BJ (cell line): ENCODE measurements at regions not wholly inside any gene's neighbourhood (a gene's known extent, or its start where the extent isn't known, plus 50 kb on each side); places are given as distances from the start of the nearest gene placed in this dataset.

Source experiments
- CTCF ChIA-PET: fragments of 350-600 bp; formaldehyde crosslinking; extraction: SDS; loops from one replicate; lab custom pipeline; 2021; ENCODE audit warnings: antibody characterized with exemption, inconsistent platforms; lab: Yijun Ruan, JAX
- POLR2A ChIA-PET: fragments of 300-600 bp; sonication (Branson Sonifier 250); formaldehyde crosslinking; extraction: SDS; loops from one replicate; lab custom pipeline; 2021; ENCODE audit warnings: antibody characterized with exemption; lab: Charles Lee
- DNase-seq: peaks from one replicate; pipeline ENCODE4 v3.0.0-alpha.2; 2011; ENCODE audit warnings: low read depth
- H3K27me3 ChIP-seq: 2 replicates; pipeline ENCODE4 v1.6.0; 2011; ENCODE audit warnings: low read length; ENCODE audit not compliant: control insufficient read depth, insufficient read depth
- H3K36me3 ChIP-seq: 2 replicates; pipeline ENCODE4 v1.5.1; 2011; ENCODE audit warnings: low read length; ENCODE audit not compliant: control insufficient read depth, insufficient read depth
- H3K4me3 ChIP-seq: 2 replicates; pipeline ENCODE4 v1.5.1; 2011; ENCODE audit warnings: low read depth, mild to moderate bottlenecking, control low read depth, low read length
- TF ChIP-seq, protein P1 (sequence below): IDR thresholded peaks from 2 replicates; pipeline ENCODE4 v1.5.1; 2011; ENCODE audit warnings: low read depth, mild to moderate bottlenecking, control low read depth, inconsistent platforms, low read length, moderate library complexity; ENCODE audit not compliant: insufficient read depth

DNA sequence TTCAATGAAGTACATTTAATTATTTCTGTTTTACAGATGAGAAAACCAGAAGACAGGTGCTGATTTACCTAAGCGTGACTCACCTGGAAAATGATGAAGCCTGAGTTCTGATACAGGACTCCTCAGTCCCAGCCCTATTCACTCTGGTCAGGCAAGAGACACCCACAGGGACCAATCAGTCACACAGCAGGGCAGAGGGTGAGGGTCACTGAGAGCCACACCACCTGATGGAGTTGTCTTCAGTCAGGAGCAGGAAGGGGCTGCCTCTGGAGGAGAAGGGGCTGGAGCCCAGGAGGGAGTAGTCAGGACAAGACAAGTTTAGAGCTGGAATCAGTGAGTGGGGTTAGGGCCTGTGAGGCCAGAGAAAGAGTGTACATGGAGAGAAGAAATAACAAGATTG lies 251.2 kb upstream of the MOCS1 start:
- TF ChIP-seq, protein P1, sequence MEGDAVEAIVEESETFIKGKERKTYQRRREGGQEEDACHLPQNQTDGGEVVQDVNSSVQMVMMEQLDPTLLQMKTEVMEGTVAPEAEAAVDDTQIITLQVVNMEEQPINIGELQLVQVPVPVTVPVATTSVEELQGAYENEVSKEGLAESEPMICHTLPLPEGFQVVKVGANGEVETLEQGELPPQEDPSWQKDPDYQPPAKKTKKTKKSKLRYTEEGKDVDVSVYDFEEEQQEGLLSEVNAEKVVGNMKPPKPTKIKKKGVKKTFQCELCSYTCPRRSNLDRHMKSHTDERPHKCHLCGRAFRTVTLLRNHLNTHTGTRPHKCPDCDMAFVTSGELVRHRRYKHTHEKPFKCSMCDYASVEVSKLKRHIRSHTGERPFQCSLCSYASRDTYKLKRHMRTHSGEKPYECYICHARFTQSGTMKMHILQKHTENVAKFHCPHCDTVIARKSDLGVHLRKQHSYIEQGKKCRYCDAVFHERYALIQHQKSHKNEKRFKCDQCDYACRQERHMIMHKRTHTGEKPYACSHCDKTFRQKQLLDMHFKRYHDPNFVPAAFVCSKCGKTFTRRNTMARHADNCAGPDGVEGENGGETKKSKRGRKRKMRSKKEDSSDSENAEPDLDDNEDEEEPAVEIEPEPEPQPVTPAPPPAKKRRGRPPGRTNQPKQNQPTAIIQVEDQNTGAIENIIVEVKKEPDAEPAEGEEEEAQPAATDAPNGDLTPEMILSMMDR: no peak
- DNase-seq: no peak
- H3K36me3 ChIP-seq: no peaks in the 10 kb centered on the region
- POLR2A ChIA-PET: no interaction called here
- no peak overlapping the region for H3K4me3 ChIP-seq
- CTCF ChIA-PET: no interaction called here
- H3K27me3 ChIP-seq: no peaks in the 10 kb centered on the region

DNA sequence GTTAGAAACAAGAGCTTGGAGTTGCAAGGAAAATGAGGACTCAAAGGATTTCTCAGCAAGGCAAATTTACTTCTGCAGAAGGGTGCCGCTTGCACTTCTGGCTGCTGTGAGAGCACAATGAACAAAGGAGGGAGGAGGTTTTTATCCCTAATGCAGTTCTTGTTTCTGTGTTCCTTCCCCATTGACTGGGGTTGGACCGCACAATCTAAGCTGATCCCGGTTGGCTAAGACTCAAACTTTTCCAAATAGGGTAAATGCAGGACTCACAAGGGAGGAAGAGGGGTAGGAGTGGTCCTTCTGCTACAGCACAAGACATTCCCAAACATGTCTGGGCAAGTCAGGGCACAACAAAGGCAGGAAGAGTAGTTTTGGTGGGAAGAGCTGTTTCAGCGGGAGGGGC lies 249.6 kb upstream of the MOCS1 start:
- Histone ChIP-seq H3K27me3 (no peaks in the 10 kb centered on the region), H3K36me3 (no peaks in the 10 kb centered on the region), H3K4me3 (no peak overlapping the region)
- TF ChIP-seq, protein P1: no peak
- POLR2A ChIA-PET: no interaction called here
- DNase-seq: no peak
- CTCF ChIA-PET: no interaction called here

DNA sequence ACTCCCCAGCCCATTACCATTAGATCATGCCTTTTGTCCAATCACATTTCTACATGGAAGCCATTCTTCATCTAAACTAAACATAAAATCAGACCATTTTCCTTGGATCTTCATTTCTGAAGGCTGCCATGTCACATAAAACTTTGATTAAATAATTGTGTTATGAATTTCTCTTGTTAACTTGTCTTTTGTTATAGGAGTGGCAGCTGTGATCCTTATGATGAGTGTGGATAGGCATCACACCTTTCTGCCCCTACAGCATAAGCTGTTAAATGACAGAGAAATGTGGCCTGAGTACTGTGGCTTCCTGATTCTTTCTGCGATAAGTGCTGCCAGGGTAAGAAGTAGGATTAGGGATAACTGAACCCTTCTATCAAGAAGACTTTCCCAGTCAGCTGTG lies 247.1 kb upstream of the MOCS1 start:
- ChIA-PET POLR2A (no interaction called here), CTCF (no interaction called here)
- TF ChIP-seq, protein P1: no peak
- no peak for DNase-seq
- Histone ChIP-seq H3K4me3 (no peak overlapping the region), H3K36me3 (no peaks in the 10 kb centered on the region), H3K27me3 (no peaks in the 10 kb centered on the region)

DNA sequence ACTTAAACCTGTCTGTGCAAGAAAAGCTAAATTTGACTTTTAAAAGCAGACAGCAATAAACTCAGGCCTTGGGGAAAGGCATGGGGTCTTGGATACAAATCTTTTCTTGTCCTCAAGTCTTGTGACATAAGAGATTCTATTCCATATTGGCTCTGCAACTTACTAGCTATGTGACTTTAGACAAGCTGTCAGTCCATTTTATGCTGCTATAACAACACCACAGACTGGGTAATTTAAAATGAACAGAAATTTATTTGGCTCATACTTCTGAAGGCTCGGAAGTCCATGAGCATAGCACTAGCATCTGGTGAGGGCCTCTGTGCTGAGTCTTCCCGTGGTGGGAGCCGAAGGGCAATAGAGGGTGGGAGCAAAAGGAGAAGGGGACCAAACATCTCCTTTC lies 246.0 kb upstream of the MOCS1 start:
- H3K27me3 ChIP-seq: no peaks in the 10 kb centered on the region
- ChIA-PET POLR2A (no interaction called here), CTCF (no interaction called here)
- no peak for DNase-seq
- no peaks in the 10 kb centered on the region for H3K36me3 ChIP-seq
- H3K4me3 ChIP-seq: no peak overlapping the region
- TF ChIP-seq, protein P1: no peak

DNA sequence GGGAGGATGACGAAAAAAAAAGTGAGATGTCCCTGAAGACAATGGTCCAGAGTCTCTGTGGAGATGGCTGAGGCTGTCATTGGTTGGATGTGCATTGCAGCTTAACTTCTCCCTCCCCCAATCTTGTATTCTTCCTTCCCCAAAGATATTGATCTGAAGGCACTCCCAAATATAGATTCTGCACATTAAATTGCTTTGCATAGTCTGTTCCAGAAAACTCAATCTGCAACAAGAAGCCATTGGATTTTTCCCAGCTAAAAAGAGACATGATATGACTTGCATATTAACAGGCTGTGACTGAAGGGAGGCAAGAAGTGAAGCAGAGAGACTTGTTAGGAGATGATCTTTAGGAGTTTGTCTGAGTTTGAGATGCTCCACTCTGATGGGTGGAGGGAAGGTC lies 245.2 kb upstream of the MOCS1 start:
- no peak for DNase-seq
- Histone ChIP-seq H3K36me3 (no peaks in the 10 kb centered on the region), H3K27me3 (no peaks in the 10 kb centered on the region), H3K4me3 (no peak overlapping the region)
- TF ChIP-seq, protein P1: no peak
- POLR2A ChIA-PET: no interaction called here
- CTCF ChIA-PET: no interaction called here
